Psoas muscle (tissue), 7 donors: ENCODE measurements at regions not wholly inside any gene's neighbourhood (a gene's known extent, or its start where the extent isn't known, plus 50 kb on each side); places are given as distances from the start of the nearest gene placed in this dataset.
"Not testable (repeated sequence)": the region's sequence is repeated elsewhere in the genome, so short reads cannot be mapped to it uniquely, and the experiment has no call there.

Experiments
- ATAC-seq, 4 donors: fragments of 200-7000 bp; cut with Tn5 transposase; one replicate each; pipeline ENCODE4 v1.9.1; 2020; ENCODE audit warnings: moderate library complexity in 3 of 4, mild to moderate bottlenecking in 2 of 4
- DNase-seq, 2 donors: peaks; one replicate each; pipeline ENCODE4 v3.0.0-alpha.2; 2020
- H3K27ac ChIP-seq: fragments of 200-600 bp; one replicate; pipeline ENCODE4 v1.8.0; 2022
- H3K27me3 ChIP-seq, 3 donors: fragments of 200-600 bp in 1 of 3; one replicate each; pipeline versions ENCODE4 v1.6.1 to v1.8.0; 2013 to 2022; ENCODE audit warnings: low read length in 2 of 3, mild to moderate bottlenecking in 2 of 3, moderate library complexity in 1 of 3; ENCODE audit not compliant: insufficient read depth in 3 of 3
- H3K36me3 ChIP-seq, 2 donors: fragments of 200-600 bp in 1 of 2; one replicate each; pipeline versions ENCODE4 v1.6.1 to v1.8.0; 2013 to 2022; ENCODE audit warnings: low read depth in 1 of 2, mild to moderate bottlenecking in 1 of 2, moderate library complexity in 1 of 2; ENCODE audit not compliant: insufficient read depth in 1 of 2
- H3K4me1 ChIP-seq: fragments of 200-600 bp; one replicate; pipeline ENCODE4 v1.8.0; 2022
- H3K4me3 ChIP-seq: fragments of 200-600 bp; one replicate; pipeline ENCODE4 v1.8.0; 2022; ENCODE audit warnings: mild to moderate bottlenecking
- H3K9me3 ChIP-seq: fragments of 200-600 bp; one replicate; pipeline ENCODE4 v1.8.0; 2022
- CTCF ChIP-seq: fragments of 200-600 bp; IDR thresholded peaks from one replicate; pipeline ENCODE4 v1.8.0; 2022; ENCODE audit warnings: antibody characterized with exemption
- WGBS, 3 donors: extraction: QIAGEN DNeasy Blood & Tissue Kit; methylation state at CpG; one replicate each; pipeline versions ENCODE4 v1.1.6 to v1.1.7; 2013; 5-methylcytosine and 5-hydroxymethylcytosine counted together
- intact Hi-C, 2 donors: fragments of 100-400 bp; cut with DNase I; formaldehyde crosslinking; loops; one replicate each; pipeline versions ENCODE4 v1.11.0 to v1.14.2; 2022
- donor health status: healthy with polysubstance abuse.
- donor health status: DM: no; HTN: no; CAD: no; lungs with moderate emphysema.
- donor health status: Bipolar disorder and iron deficiency.
- donor health status: healthy.
- donor health status: DM: yes; HTN: yes; CAD: no.
- donor health status: DM: no; HTN: no; CAD: no.
- donor health status: DM: yes; HTN: yes; CAD: no.

GRCh38 chr2:193201583-193201982, 1006.9 kb upstream of the TMEFF2 start:
- Histone ChIP-seq H3K27ac (no peak overlapping the region), H3K9me3 (no peaks in the 10 kb centered on the region), H3K4me3 (no peak overlapping the region), H3K36me3 (no peaks in the 10 kb centered on the region), H3K4me1 (no peaks in the 10 kb centered on the region), H3K27me3 (no peaks in the 10 kb centered on the region)
- intact Hi-C loops, result no loop called here
- DNase-seq (no peak), ATAC-seq (no peak)
- TF ChIP-seq CTCF, result no peak
- 89 to 90% (median 90%) methylated on average over 2 of the region's 2 CpGs for whole genome bisulfite sequencing, 3 donors

GRCh38 chr2:193199322-193199721, 1004.6 kb upstream of the TMEFF2 start:
- WGBS, 3 donors, result 95 to 96% (median 95%) methylated on average over 2 of the region's 2 CpGs
- ATAC-seq (no peak), DNase-seq (no peak)
- TF ChIP-seq CTCF, result no peak
- H3K27me3 ChIP-seq, result no peaks in the 10 kb centered on the region
- H3K4me1 ChIP-seq, result no peaks in the 10 kb centered on the region
- no peak overlapping the region for H3K27ac ChIP-seq
- H3K9me3 ChIP-seq, result no peaks in the 10 kb centered on the region
- intact Hi-C loops, result no loop called here
- no peak overlapping the region for H3K4me3 ChIP-seq
- H3K36me3 ChIP-seq, result no peaks in the 10 kb centered on the region

GRCh38 chr2:193187816-193188215, 993.1 kb upstream of the TMEFF2 start:
- no peak for ATAC-seq
- TF ChIP-seq CTCF, result no peak
- WGBS, 3 donors, result 32 to 52% (median 36%) methylated on average over 2 of the region's 2 CpGs
- Histone ChIP-seq H3K4me1 (no peaks in the 10 kb centered on the region), H3K27ac (no peak overlapping the region), H3K9me3 (no peaks in the 10 kb centered on the region), H3K4me3 (peak overlapping the region; percentile 2), H3K36me3 (no peaks in the 10 kb centered on the region), H3K27me3 (no peaks in the 10 kb centered on the region)
- DNase-seq, result no peak
- intact Hi-C loops, result no loop called here

GRCh38 chr2:193170981-193171380, 976.2 kb upstream of the TMEFF2 start:
- H3K27me3 ChIP-seq, DNase-seq, H3K4me1 ChIP-seq, ATAC-seq, H3K4me3 ChIP-seq, H3K9me3 ChIP-seq, H3K36me3 ChIP-seq, H3K27ac ChIP-seq, intact Hi-C loops: not testable (repeated sequence)
- 81 to 99% (median 99%) methylated on average over 7 to 12 of the region's 17 CpGs for WGBS, 3 donors

GRCh38 chr2:193156480-193156879, 961.7 kb upstream of the TMEFF2 start:
- Histone ChIP-seq H3K4me3 (no peak overlapping the region), H3K9me3 (no peaks in the 10 kb centered on the region), H3K27me3 (no peaks in the 10 kb centered on the region), H3K4me1 (no peaks in the 10 kb centered on the region), H3K36me3 (no peaks in the 10 kb centered on the region), H3K27ac (no peak overlapping the region)
- ATAC-seq (no peak), DNase-seq (no peak)
- TF ChIP-seq CTCF, result no peak
- intact Hi-C loops, result no loop called here
- 50 to 70% (median 65%) methylated on average over 1 of the region's 1 CpG for WGBS, 3 donors
